Stimulated activated CD4-positive, alpha-beta T cell treated with anti-CD3 and anti-CD28 coated beads, Interleukin-4, amount 100 ng/mL, for 24 hours (primary cell): ENCODE measurements at regions not wholly inside any gene's neighbourhood (a gene's known extent, or its start where the extent isn't known, plus 50 kb on each side); places are given as distances from the start of the nearest gene placed in this dataset.

ENCODE experiments used
- DNase-seq: peaks from one replicate; pipeline ENCODE4 v3.0.0-alpha.2; 2020

DNA sequence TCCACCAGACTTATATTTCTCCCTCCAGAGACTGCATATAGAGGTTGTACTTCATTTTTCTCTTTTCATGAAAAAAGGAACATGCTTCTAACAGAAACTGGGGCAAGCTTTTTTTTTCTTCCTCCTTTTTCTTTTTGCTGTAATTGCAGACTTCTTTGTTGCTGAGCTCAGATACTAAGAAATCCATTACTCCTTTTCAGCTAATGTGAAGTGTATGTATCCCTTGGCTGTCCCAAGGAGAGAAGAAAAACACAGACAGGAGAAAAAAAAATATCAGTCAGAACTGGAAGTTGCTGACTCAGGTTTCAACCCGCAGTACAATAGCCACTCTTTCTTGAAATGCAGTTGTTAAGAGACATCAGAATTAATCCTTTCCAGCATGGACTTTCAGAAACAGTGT, 1248.4 kb downstream of the LRFN5 start:
- DNase-seq = no peak

DNA sequence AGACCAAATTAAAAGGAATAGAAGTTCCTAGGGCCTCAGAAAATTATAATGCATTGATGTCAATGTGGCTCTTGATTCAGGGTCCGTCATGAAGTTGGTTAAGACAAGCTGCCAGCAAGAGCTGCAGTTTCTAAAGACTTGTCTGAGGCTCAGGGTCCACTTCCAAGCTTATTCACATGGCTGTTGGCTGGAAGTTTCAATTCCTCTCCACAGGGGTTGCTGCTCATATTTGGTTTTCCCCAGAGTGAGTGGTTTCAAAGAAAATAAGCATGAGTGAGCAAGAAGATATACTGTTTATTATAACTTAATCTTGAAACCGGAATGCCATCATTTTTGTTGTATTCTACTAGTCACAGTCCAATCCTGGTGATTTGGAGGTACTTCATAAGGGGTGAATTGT, 1247.4 kb downstream of the LRFN5 start:
- no peak for DNase-seq

DNA sequence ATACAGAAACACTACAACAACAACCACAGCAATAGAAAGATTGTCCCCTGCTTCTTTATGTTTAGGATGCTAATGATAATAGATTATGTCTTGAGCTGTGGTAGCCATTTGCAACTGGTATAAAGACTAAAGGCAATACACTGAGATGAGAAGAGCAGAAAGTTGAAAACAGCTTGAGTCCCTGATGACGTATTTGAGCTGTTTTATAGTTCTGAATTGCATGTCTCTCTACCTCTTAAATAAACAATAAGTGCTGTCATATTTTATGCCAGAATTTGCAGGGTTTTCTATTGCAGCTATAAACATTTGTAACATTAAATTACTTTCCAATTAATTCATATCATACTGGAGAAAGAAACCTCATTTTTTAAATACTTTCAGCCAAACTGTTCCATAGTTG, 1242.0 kb downstream of the LRFN5 start:
- no peak for DNase-seq

- DNase-seq = no peak
Observed at GRCh38 chr14:42814817-42815216, 1208.1 kb downstream of the LRFN5 start.

DNA sequence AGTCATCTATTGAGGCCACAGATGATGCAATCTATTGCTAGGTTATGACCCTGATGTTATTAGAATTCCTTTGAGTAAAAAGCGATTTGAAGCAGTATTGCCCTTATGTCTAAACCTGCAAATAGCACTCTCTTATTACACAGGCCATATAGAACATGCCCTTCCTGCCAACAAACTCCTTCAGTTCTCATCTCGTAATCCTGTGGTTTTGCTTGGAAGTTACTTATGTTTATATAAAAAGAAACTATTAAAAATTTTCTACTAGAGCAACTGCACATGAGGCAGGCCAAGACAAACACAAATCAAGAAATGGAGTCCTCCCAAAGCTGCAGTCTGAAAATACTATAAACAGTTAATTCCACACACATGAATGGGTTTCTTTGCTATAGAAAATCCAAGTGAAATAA, 1200.2 kb downstream of the LRFN5 start:
- no peak for DNase-seq

- DNase-seq = no peak
Observed at GRCh38 chr14:42804141-42804540, 1197.5 kb downstream of the LRFN5 start.

- no peak for DNase-seq
Observed at GRCh38 chr14:42802346-42802745, 1195.7 kb downstream of the LRFN5 start.

DNA sequence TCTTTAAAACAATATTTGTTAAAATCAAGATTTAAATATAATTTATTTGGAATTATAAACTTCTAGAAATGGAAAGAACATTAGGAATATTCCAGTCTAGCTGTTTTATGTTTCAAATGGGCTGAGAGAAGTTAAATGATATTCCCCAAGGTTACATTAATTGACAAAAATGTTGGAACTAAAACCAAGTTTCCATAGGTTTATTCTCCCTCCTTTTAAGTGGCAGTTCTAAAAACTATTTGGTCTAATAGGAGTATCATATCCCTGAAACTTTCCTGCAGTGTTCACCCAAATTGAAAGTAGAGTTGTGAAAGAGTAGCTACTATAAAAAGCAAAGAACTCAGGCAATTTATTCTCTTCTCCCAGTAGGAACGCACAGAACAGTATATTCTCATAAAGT, 1185.5 kb downstream of the LRFN5 start:
- no peak for DNase-seq

DNA sequence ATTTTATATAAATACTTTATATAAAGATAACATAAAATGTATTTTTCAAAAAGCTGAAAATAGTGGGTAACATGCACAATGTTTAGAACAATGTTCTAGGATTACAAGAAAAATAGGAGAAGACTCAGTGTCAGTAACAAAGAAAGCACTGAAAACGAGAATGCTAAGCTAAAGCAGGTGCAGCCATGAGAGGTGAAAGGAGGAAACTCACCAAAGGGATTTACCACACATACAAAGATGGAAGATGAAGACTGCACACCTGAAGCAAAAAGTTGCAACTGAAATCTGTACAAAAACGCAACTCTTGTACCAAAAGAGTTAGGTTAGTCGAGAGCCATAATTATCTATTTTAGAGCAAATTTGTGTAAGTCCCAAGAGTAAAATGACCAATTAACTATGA, 1176.1 kb downstream of the LRFN5 start:
- DNase-seq = no peak

DNA sequence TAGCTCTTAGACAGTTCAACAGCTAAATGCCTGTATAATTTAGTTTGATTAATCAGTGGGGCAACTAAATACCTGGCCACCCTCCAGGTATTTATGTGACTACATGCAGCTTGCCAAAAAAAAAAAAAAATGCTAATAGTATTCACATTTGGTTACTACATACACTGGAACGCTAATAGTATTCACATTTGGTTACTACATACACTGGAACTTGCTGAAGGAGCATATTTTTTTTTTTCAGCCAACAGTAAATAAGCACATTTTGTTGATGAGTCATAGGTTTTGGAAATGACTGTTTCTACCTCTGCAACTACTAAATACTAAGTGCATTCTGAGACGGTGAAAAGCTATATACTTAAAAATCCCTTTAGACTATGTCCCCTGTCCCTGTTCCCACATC, 1172.3 kb downstream of the LRFN5 start:
- no peak for DNase-seq

GRCh38 chr14:42750771-42751170, 1144.1 kb downstream of the LRFN5 start:
- DNase-seq = no peak

- DNase-seq = no peak
Observed at GRCh38 chr14:42742084-42742483, 1135.4 kb downstream of the LRFN5 start.

GRCh38 chr14:42736408-42736807, 1129.7 kb downstream of the LRFN5 start:
- DNase-seq = no peak

- no peak for DNase-seq
Observed at GRCh38 chr14:42734041-42734440, 1127.4 kb downstream of the LRFN5 start.

- no peak for DNase-seq
Observed at GRCh38 chr14:42732005-42732404, 1125.3 kb downstream of the LRFN5 start.

- DNase-seq = no peak
Observed at GRCh38 chr14:42731480-42731879, 1124.8 kb downstream of the LRFN5 start.

DNA sequence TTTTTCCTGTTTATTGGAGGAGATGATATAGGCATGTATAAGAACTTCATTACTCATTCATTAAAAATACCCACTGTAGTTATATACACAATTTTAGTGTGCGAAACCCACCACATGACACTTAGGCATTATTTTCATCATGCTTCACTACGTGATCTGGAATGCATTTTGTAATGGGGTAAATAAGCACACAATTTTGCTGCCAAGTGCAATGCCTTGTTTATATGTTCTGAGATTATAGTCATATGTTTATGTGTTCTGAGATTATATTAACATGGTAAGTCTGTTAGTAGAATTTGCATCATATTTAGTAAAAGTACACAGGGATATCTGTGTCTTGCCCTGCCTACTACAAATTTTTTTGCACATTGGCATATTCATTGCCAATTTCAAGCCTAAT, 1123.0 kb downstream of the LRFN5 start:
- no peak for DNase-seq

GRCh38 chr14:42719391-42719790, 1112.7 kb downstream of the LRFN5 start:
- no peak for DNase-seq

DNA sequence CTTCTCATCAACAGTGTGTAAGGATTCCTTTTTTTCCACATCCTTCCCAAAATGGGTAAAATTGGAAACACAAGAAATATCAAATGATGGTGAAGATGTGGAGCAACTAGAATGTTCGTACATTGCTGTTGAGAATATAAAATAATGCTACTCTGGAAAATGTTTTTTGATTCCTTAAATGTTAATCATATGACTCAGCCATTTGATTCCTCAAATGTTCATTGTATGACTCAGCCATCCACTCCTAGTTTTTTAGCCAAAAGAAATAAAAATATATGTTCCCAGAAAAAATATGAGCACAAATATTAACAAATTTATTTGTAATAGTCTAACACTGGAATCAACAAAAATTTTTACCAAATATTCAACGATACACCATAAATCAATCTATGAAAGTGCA, 1108.6 kb downstream of the LRFN5 start:
- DNase-seq = no peak

DNA sequence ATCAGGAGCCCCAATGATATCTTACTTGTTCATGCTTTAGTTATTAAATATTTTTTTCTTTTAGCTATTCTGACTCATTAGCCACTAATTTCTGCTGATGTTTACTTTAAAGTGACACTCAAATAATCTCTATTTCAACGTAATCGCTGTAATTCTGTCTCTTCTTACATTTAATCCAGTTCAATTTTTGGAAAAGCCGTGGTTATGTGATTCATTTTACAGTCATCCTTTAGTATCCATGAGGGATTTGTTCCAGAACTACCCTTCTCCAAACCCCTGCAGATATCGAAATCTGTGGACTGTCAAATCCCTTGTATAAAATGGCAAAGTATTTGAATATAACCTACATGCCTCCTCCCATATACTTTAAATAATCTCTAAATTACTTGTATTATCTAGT, 1103.4 kb downstream of the LRFN5 start:
- DNase-seq = no peak

GRCh38 chr14:42703501-42703900, 1096.8 kb downstream of the LRFN5 start:
- DNase-seq = no peak

DNA sequence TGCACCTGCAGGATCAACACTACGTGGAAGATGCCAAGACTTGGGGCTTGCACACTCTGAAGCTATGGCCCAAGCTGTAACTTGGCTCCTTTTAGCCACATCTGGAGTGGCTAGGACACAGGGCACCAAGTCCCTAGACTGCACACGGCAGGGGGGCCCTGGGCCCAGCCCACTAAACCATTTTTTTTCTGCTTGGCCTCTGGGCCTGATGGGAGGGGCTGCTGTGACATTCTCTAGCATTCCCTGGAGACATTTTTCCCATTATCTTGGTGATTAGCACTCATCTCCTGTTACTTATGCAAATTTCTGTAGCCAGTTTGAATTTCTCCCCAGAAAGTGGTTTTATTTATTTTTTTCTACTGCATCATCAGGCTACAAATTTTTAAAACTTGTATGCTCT, 1080.7 kb downstream of the LRFN5 start:
- DNase-seq = no peak

DNA sequence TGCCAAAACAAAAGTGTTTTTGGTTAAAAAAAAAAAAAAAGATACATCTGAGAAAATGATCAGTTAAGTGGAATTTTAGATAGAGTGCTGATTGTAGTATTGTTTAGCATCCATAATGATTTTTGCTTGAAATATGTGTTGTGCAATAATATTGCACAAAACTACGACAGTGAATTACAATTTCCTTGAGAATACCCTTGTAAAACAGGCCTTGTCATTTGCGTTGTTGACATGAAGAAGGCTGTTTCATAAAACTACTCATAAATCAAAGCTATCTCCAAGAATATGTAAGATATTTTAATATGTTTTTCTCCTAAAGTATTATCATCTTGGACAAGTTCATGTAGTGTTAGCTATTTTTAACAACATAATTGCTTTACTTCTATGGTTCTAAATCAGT, 1077.0 kb downstream of the LRFN5 start:
- no peak for DNase-seq

GRCh38 chr14:42676636-42677035, 1070.0 kb downstream of the LRFN5 start:
- no peak for DNase-seq

GRCh38 chr14:42673963-42674362, 1067.3 kb downstream of the LRFN5 start:
- no peak for DNase-seq

DNA sequence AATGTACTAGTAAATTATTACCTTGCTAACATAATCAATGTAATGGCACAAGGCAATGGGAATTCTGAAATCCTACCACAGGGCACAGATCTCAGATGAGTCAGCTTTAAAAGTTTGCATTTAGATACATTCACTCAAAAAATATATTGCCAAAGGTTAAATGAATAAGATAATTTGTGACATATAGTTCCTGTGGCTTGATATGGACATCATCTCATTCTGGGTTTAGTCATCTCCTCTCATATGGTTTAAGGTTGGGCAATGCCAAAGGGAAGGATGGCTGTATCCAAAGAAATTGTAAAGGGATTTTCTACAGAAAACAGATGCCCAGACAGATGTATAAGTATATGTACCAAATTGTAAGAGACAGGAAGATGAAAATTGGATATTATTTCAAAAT, 1065.0 kb downstream of the LRFN5 start:
- DNase-seq = no peak
